PFSK-1 (cell line): ENCODE measurements at regions not wholly inside any gene's neighbourhood (a gene's known extent, or its start where the extent isn't known, plus 50 kb on each side); places are given as distances from the start of the nearest gene placed in this dataset.

Experiments
- FOXP2 ChIP-seq: optimal IDR thresholded peaks from 2 replicates; pipeline ENCODE3; 2011; ENCODE audit warnings: borderline replicate concordance, control low read depth, inconsistent platforms; ENCODE audit not compliant: insufficient read depth; ENCODE audit errors: extremely low read length, extremely low read depth
- POLR2AphosphoS5 ChIP-seq: IDR thresholded peaks from 2 replicates; pipeline ENCODE4 v1.6.1; 2012; ENCODE audit warnings: low read depth, mild to moderate bottlenecking, control low read depth, low read length, moderate library complexity
- SIN3A ChIP-seq: IDR thresholded peaks from 2 replicates; pipeline ENCODE4 v1.6.1; 2012; ENCODE audit warnings: mild to moderate bottlenecking, low read length, moderate library complexity, borderline replicate concordance; ENCODE audit not compliant: insufficient read depth
- TAF1 ChIP-seq: IDR thresholded peaks from 2 replicates; pipeline ENCODE4 v1.6.1; 2012; ENCODE audit warnings: low read length, control low read depth, borderline replicate concordance; ENCODE audit not compliant: insufficient read depth
- TF ChIP-seq, protein P1 (sequence below), 2 experiments: IDR thresholded peaks; 2 replicates each; pipeline versions ENCODE4 v1.6.1 to v1.8.0; 2011 to 2012; ENCODE audit warnings: low read depth in 2 of 2, low read length in 2 of 2, control low read depth in 1 of 2, inconsistent platforms in 1 of 2, mild to moderate bottlenecking in 1 of 2, moderate library complexity in 1 of 2; ENCODE audit not compliant: insufficient read depth in 1 of 2

DNA sequence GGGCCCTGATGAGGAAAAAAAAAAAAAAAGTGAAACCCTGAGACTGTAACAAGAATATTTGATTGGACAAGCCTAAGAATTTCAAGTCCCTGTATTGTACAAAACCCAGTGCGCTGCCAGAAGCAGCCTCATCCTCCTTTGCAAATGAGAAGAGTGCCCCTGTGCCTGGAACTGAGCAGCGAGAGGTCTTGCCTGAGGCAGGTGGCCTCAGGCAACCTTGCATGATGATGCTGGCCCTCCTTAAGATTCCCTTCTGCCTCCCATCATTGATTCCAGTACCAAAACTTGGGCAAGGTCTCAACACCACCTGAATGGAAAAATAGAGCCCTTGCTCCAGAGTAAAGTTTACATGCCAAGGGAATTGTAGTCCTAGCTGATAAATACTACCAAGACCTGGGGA, 129.6 kb upstream of the RAB4A start:
- TF ChIP-seq SIN3A: no peak
- no peak for TF ChIP-seq POLR2AphosphoS5
- no peak for TF ChIP-seq TAF1
- TF ChIP-seq, protein P1, sequence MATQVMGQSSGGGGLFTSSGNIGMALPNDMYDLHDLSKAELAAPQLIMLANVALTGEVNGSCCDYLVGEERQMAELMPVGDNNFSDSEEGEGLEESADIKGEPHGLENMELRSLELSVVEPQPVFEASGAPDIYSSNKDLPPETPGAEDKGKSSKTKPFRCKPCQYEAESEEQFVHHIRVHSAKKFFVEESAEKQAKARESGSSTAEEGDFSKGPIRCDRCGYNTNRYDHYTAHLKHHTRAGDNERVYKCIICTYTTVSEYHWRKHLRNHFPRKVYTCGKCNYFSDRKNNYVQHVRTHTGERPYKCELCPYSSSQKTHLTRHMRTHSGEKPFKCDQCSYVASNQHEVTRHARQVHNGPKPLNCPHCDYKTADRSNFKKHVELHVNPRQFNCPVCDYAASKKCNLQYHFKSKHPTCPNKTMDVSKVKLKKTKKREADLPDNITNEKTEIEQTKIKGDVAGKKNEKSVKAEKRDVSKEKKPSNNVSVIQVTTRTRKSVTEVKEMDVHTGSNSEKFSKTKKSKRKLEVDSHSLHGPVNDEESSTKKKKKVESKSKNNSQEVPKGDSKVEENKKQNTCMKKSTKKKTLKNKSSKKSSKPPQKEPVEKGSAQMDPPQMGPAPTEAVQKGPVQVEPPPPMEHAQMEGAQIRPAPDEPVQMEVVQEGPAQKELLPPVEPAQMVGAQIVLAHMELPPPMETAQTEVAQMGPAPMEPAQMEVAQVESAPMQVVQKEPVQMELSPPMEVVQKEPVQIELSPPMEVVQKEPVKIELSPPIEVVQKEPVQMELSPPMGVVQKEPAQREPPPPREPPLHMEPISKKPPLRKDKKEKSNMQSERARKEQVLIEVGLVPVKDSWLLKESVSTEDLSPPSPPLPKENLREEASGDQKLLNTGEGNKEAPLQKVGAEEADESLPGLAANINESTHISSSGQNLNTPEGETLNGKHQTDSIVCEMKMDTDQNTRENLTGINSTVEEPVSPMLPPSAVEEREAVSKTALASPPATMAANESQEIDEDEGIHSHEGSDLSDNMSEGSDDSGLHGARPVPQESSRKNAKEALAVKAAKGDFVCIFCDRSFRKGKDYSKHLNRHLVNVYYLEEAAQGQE (IDR thresholded peaks at IDR 0.05; ENCODE audit: insufficient read depth in 1 of 2, low read depth in 2 of 2, low read length in 2 of 2): no peak
- no peak for TF ChIP-seq FOXP2

DNA sequence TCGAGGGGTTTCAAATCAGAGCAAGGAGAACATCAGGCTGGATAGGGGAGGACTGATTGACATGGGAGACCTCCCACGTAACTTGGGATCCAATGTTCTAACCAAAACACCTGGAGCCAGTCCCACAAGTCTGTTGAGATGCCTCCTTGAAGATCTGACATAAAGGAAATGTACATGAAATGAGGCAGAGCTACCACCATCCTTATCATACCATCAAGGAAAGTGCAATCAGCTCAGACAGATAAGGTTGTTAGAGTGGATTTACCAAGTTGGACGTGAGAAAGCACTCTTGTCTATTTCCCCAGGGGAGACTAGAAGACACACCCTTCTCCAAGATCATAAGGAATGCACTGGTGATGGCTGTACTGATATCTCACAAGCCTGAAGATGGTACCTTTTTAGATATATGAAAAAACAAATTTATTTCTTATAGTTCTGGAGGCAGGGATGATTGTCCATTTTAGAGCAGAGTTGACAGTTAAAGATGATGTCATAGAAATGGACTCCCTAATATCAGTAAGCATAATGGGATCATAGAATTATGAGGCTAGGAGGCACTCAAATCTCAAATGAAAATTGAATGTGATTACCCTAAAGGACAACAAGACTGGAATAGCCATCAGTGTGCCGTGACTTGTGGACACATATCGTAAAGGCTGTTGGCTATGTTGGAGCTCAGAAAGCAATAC, 129.1 kb upstream of the RAB4A start:
- TF ChIP-seq, protein P1 (IDR thresholded peaks at IDR 0.05; ENCODE audit: insufficient read depth in 1 of 2, low read depth in 2 of 2, low read length in 2 of 2): no peak

DNA sequence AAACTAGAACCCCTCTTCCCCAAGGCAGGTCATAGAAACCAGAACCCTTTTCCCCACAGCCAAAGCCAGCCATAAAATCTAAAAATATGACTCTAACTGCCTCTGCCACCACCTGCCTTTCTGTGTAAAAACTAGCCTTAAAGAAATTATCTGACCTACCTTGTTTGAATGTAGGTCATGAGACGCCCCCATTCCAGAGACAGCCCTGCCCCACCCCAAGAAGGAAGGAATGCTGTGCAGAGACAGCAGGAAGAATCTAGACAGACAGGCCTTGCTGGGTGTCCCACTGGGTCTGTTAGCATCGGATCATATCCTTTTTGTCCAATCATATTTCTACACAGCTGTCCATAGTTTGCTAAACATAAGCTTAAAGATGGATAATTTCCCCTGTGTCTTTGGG, 128.4 kb upstream of the RAB4A start:
- TF ChIP-seq, protein P1 (IDR thresholded peaks at IDR 0.05; ENCODE audit: insufficient read depth in 1 of 2, low read depth in 2 of 2, low read length in 2 of 2): no peak
- no peak for TF ChIP-seq FOXP2
- TF ChIP-seq TAF1: no peak
- no peak for TF ChIP-seq SIN3A
- no peak for TF ChIP-seq POLR2AphosphoS5

GRCh38 chr1:229146647-229147046, 124.3 kb upstream of the RAB4A start:
- TF ChIP-seq TAF1: no peak
- no peak for TF ChIP-seq SIN3A
- no peak for TF ChIP-seq FOXP2
- TF ChIP-seq, protein P1 (IDR thresholded peaks at IDR 0.05; ENCODE audit: insufficient read depth in 1 of 2, low read depth in 2 of 2, low read length in 2 of 2): no peak
- no peak for TF ChIP-seq POLR2AphosphoS5

DNA sequence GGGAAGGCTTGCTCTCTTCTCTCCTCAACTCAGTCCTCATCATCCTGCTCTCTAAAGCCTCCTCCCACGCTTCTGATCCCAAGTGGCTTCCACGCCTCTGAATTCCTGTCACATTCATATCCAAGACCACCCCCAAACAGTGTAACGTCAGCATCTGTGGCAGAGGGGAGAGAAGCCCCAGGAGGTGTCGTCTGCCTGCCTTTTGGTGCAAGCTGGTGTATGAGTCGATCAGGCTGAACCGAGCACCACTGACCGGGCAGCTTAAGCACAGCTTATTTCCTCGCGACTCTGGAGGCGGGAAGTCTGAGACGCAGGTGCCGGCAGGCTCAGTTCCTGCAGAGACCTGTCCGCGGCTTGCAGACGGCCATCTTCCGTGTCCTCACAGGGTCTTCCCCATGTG, 123.8 kb upstream of the RAB4A start:
- TF ChIP-seq TAF1 (no peak), POLR2AphosphoS5 (no peak), FOXP2 (no peak), SIN3A (no peak)
- TF ChIP-seq, protein P1 (IDR thresholded peaks at IDR 0.05; ENCODE audit: insufficient read depth in 1 of 2, low read depth in 2 of 2, low read length in 2 of 2): no peak
